NCI-H1436 (cell line): ENCODE measurements at regions not wholly inside any gene's neighbourhood (a gene's known extent, or its start where the extent isn't known, plus 50 kb on each side); places are given as distances from the start of the nearest gene placed in this dataset.
"Not testable (repeated sequence)": the region's sequence is repeated elsewhere in the genome, so short reads cannot be mapped to it uniquely, and the experiment has no call there.

Source experiments
- DNase-seq: peaks from one replicate; lab custom pipeline; 2025; lab: John Stamatoyannopoulos, UW

DNA sequence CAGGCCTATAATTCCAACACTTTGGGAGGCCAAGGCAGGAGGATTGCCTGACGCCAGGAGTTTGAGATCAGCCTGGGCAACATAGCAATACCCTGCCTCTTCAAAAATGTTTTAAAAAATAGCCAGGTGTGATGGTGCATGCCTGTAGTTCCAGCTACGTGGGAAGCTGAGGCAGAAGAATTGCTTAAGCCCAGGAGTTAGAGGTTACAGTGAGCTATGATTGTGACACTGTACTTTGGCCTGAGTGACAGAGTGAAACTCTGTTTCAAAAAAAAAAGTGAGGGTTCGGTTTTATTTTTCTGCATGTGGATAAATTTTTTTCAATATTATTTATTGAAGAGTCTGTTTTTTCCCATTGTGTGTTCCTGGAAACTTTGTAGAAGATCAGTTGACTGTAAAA is 208.1 kb downstream of the SLC4A3 start:
- no peak for DNase-seq

DNA sequence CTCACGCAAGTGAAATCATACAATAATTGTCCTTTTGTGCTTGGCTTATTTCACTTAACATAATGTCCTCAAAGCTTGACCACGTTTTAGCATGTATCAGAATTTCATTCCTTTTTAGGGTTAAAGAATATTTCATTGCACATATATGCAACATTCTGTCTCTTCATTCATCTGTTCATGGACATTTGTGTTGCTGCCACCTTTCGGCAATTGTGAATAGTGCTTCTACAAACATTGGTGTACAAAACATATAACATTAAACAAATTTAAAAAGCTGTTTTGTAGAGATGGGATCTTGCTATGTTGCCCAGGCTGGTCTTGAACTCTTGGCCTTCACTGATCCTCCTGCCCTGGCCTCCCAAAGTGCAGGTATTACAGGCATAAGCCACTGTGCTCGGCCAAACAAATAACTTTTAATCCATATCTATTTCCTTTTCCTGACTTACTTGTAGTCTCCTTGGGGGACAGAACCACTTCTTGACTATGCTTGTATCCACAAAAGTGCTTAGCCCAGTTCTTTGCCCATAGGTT is 209.3 kb downstream of the SLC4A3 start:
- DNase-seq, result no peak

DNA sequence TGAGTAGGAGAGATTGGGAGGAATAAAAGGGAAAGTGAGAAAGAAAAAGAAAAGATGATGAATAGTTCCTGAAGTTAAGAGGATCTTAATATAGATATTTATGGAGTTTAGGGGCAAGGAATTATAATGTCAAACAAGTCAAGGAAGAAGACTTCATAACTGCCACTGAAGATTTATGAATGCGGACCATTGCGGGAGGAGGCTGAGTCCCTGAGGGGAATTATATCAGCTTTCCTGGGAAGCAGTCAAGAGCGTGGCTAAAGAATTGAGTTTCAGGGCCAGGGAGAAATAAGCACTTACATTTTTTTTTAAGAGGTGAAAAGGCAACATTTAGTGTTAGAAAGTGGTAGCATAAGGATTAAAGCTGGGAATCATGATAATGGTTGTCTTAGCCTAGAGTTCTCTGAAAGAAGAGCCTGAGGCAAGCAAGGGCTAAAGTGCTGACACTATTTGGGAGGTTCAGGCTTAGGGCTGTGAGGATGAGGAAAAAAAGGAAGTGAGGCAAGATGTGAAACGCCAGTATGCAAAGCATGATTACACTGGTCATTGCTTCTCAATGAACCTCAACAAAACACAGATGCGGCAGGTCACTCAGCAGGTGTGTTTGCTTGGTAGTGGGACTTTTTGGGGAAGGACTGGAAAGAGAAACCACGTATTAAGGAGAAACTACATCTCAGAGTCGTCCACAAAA is 217.1 kb downstream of the SLC4A3 start:
- no peak for DNase-seq

DNA sequence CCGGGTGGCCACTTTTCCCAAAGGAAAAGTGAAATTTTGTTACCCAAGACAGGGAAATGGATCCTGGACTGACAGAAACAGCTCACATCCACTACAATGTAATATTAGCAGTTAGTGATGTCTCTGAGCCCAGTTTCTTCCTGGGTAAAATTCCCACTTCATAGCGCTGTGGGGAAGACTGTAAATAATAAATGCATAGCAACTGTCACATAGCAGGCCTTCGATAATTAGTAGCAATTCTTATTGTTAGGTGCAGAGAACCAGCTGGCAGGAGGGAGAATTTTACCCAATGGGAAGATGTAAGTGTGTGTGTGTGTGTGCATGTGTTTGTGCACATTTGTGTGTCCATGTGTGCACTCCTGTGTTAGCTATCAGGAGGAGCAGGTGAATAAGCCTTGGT is 221.5 kb downstream of the SLC4A3 start:
- no peak for DNase-seq

DNA sequence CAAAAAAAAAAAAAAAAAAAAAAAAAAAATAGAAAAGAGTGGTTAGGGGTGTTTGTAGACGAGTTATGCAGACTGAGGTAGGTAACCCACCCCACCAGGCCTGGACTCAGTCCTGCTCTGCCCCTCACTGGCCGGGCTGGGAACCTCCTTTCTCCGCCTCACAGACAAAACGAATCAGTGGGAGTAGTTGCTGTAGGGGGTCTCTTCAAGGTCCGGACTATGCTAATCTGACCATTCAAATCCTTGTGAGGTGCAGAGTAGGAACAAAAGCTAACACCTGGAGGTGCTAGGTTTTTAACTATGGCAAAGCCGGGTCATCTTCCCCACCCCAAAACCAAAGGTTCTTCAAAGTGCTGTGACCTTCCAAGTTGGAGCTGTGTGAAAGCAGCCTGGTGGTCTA is 223.7 kb downstream of the SLC4A3 start:
- DNase-seq, result no peak

DNA sequence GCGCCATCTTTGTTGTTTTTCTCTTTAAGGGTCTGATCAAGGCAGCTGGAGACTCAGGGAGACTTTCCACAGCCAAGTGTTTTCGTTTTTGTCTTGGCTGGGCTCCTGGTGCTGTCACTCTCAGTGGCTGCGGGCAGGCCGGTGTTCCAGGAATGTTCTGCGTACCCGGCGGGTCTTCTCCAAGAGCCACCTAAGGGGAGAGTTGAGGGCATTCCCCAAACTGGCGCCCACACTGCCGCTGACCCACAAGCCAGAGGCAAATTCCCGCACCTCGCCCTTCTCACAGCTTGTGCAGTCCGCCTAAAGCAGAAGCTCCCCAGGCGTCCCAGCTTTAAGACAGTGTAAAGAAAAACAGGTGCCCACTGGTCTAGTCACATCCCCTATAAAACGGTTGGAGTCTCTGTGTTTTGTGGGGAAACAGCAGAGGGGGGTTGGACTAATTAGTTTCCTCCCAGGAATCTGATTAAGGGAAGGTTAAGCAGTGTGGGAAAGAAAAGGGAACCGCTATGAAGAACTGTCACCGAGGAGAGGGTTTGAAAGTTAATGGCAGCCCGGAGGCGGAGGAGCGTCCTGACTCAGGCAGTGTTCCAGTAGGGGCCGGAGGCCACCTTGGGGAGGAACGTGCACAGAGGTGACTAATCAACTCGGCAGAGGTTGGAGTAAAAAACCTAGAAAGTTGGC is 224.5 kb downstream of the SLC4A3 start:
- no peak for DNase-seq

DNA sequence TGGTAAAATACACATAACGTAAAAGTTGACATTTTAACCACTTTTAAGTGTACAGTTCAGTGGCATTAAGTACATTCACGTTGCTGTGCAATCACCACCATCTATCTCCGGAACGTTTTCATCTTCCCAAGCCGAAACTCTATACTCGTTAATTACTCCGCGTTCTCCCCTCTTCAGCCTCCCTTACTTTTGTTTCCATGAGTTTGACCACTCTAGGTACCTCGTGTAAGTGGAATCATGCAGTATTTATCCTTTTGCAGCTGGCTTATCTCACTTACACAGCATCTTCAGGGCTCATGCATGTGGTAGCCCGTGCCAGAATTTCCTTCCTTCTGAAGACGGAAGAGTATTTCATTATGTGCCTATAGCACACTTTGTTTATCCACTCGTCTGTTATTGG is 225.2 kb downstream of the SLC4A3 start:
- DNase-seq, result no peak

DNA sequence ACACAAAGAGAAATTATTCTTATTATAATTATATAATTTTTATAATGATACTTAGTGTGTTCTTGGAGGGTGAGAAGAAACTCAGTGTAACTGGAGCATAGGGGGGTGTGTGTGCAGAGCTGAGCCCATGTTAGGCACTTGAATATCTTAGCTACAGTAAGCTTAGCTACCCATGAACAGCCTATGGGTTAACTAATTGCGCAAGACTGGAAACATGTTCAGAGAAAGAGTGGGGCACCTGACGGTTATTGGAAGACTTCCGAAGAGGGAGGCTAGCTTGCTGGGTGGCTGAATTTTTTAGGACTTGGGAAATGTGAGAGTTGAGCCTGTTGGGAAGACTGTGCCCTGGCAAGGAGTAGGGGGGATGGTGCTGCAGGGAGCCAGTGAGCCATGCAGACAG is 229.2 kb downstream of the SLC4A3 start:
- no peak for DNase-seq

DNA sequence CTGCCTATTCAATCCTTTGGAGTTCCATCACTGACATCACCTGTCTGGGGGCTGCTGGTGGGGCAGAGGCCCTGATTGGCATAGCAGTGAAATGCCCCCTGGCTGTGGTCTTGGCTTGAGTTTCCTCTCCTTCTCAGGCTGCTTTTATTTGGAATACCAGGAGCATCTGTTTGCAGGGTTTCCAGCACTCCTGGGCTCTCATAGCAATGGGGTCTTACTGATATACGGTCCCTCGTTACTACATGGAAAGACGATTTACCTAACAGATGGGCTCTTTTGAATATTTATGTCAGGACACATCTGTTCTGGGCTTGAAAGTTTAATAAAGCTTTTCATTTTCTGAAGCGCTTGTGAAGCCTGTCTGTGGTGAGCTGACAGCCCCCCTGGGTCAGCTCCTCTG is 230.3 kb downstream of the SLC4A3 start:
- DNase-seq, result no peak

DNA sequence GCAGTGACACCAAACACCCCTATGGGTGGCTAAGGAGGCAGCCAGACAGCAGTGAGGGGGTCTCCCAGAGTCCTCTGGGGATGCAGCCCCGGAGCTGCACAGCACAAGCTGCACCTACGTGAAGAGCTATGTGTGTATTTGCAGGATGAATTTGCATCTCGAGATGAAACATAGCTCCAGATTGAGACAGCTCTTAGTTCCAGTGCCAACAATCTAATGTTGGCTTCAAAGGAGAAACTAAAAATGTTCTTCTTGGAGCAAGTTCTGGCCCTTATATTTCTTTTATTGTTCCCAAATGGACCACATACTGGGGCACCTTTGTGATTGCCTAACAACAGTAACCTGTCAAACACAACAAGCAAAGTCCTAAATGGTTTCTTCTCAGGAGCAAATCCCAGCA is 233.9 kb downstream of the SLC4A3 start:
- no peak for DNase-seq

DNA sequence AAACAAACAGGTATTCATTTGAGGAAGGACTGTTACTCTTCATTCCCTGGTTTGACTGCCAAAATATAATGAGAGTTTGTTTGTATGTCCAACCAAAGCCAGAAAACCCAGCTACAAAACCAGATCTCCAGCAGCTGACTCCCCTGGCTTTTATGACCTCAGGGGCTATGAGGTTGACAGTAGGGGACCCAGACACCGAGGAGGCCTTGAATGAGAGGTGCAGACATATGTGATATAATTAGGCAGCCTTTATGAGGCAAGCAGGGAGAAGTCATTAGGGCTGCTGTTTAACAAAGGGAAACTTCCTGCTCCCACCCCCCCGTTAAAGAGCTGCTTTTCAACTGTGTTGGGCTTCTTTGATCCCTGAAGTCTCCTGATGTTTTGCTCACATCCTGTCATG is 236.7 kb downstream of the SLC4A3 start:
- DNase-seq, result no peak

DNA sequence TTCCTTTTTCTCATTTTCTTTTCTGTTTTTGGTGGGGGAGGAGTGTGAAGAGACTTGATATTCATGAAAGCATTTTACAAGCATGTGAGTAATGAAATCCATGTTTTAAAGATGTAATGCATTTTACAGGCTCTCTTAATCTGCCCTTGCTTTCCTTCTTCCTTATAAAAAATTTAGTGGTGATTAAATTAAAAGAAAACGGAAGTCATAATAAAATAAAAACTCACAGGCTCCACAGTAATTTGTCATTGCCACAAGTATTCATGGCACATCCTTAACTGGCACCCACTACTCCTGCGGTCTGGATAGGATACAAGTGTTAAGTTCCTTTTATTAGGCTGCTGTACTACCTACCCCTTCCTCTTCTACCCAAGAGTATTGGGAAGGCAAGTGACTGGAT is 241.2 kb downstream of the SLC4A3 start:
- DNase-seq, result no peak

DNA sequence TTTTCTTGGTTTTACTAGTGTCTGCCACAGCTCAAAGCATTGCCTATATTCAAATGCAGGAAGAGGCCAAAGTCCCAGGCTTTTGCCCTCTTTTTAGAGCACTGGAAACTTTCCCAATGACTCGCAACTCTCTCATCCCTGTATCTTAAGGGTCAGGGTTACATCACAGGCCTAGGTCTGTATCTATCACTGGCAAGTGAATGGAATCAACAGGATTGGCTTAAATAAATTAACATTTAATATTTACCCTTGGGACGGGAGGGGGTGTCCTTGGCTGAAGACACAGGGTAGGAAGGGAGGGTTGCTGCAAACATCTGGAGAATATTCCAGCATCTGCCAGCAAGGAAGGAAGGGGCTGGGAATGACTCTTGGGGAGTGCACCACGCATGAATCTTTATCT is 242.6 kb downstream of the SLC4A3 start:
- DNase-seq, result no peak

DNA sequence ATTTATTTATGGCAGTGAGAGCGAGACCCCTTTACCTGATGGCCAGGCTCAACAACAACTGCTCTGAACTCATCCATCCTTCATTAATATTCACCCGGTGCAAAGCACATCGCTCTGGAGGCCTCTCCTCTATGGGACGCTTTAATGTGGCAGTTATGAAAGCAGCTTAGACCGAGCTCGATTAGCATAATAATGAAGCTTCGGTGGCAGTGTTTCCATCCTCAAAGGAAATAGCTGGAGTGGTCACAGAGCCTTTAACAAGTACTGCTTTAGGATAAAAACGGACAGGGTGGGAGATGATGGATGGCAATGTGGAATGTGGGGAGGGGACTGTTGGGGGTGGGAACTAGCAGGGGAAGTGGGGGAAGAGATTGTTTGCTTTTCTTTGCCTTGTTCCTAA is 243.9 kb downstream of the SLC4A3 start:
- no peak for DNase-seq

DNA sequence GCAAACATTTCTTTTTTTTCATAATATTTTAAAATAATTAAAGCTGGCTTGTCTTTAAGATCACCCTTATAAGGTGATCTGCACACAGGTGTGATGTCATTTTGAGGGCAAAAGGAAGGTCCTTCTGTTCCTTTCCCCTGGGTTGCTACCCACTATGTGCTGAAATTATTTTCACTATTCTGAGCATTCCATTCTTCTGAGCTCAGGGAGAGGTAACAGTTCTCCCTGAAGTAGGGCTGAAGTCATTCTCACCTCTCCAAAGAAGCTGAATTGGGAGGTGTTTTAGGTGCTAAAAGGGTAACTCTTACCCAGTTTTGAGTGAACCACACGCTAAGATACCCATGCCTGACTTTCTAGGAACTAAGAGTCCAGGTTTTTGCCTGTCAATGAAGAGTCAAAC is 247.6 kb downstream of the SLC4A3 start:
- no peak for DNase-seq

DNA sequence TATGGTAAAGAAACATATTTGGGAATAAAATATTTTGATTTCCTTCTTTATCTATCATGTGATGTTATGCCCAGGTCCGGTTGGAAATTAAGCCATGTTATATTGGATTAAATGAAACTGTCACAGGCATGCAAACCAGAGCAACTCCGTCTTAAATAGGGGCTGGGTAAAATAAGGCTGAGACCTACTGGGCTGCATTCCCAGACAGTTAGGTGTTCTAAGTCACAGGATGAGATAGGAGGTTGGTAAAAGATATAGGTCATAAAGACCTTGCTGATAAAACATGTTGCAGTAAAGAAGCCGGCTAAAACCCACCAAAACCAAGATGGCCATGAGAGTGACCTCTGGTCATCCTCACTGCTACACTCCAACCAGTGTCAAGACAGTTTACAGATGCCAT is 248.6 kb downstream of the SLC4A3 start:
- DNase-seq, result not testable (repeated sequence)

DNA sequence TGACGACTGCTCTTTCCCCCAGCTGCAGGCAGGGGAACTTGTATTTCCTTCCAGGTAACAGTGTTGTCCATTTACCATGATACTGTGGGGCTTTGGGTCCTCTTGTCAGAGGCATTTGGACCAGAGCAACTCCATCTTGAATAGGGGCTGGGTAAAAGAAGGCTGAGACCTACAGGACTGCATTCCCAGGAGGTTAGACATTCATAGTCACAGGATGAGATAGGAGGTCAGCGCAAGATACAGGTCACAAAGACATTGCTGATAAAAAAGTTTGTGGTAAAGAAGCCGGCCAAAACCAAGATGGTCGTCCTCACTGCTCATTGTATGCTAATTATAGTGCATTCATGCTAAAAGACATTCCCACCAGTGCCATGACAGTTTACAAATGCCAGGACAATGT is 249.5 kb downstream of the SLC4A3 start:
- no peak for DNase-seq

DNA sequence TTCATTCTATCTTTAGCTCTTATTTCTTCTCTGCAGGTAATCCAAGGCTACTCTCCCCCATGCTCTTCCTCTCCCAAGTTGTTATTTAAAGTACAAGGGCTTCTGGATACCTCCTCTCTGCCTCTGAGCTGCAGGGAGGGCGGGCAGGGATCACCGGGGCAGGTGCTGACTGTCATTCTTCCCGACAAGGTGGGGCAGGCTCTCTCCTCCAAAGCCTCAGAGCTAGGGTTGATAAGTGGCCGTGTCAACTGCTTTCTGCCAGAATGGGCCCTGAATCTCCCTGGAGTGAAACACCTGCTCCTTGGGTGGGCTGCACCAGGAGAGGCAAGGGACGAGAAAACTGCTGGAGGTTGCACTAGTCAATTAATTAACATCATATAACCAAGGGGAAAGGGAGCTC is 250.3 kb downstream of the SLC4A3 start:
- DNase-seq, result no peak

DNA sequence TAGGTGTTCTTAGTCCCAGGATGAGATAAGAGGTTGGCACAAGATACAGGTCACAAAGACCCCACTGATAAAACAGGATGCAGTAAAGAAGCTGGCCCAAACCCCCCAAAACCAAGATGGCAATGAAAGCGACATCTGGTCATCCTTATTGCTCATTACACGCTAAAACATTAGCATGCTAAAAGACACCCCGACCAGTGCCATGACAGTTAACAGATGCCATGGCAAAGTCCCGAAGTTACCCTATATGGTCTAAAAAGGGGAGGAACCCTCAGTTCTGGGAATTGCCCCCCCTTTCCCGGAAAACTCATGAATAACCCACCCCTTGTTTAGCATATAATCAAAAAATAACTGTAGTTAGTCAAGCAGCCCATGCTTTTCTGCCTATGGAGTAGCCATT is 251.1 kb downstream of the SLC4A3 start:
- no peak for DNase-seq

DNA sequence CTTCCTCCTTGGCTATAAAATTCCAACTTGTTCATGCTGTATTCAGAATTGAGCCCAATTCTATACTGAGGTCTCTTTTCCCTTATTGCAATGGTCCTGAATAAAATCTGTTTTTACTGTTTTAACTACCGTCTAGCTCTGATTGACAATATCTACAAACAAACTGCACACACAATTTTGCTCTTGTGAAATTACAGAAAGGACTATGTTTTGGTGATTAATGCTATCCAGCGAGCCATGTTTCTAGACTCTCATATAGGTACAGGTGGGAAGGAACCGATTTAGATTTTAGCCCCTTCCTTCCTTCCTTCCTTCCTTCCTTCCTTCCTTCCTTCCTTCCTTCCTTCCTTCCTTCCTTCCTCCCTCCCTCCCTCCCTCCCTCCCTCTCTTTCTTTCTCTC is 254.4 kb downstream of the SLC4A3 start:
- DNase-seq, result no peak

DNA sequence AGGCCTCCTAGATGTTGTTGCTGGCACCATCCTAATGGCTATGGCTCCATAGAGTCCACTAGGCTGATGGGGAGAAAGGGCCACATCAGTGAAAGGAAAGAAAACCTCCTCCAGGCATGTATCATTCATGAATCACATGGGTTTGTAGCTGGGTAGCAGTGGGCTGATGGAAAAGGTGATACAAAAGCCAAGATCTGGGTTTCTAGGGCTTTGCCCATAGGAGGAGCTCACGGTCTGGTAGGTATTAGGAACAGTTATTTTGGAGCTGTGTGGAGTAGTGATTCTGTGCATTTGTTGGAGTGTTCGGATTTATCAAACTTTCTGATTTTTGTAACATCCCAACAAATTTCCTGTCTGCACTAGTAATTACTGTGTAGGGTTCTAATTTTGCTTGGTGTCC is 259.2 kb downstream of the SLC4A3 start:
- DNase-seq, result no peak

DNA sequence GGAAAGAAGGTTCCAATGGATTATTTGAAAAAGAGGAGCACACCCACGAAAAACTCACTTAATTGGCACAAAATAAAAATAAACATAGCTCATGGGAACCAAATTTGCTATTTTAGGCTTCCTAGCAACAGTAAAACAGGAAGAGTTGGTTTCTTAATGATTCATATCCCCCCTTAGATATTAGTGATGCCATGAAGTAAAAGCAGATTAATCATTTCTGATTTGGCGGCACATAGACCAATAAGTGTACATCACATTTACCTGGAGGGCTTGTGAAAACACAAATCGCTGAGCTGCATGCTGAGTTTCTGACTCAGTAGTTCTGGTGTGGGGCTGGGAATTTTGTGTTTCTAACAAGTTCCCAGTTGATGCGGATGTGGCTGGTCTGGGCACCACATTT is 260.4 kb downstream of the SLC4A3 start:
- DNase-seq, result no peak

DNA sequence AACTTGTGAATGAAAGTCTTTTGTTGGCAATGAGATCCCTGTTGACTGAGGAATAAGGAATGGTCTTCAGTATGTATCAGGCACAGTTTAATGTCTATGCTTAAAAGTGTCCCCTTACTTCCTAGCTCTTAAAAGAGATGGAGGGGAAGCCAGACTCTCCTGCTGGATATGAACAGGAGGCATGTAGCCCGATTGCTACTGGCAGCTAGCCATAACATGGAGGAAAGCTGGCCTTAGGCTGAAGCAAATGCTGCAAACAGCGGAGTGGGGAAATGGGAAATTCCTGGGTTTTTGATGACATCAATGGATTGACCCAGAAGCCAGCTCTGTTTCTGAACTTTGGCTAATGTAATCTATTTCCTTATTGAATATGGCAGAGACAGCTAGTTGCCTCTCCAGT is 266.1 kb downstream of the SLC4A3 start:
- no peak for DNase-seq

DNA sequence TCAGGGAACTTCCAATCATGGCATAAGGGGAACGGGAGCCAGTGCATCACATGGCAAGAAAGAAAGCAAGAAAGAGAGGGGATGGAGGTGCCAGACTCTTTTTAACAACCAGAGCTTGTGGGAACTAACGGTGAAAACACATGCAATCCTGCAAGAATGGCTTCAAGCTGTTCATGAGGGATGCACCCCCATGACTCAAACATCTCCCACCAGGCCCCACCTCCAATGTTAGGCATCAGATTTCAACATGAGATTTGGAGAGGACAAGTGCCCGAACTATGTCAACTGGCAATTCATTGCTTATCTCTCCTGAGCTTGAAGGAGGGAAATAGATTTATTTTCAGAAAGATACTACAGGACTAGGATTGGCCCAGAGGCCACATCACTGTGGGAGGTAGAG is 270.0 kb downstream of the SLC4A3 start:
- DNase-seq, result no peak
